K562 (cell line): ENCODE measurements at regions not wholly inside any gene's neighbourhood (a gene's known extent, or its start where the extent isn't known, plus 50 kb on each side); places are given as distances from the start of the nearest gene placed in this dataset.

Experiments
- ATAC-seq: fragments of 200-7000 bp; cut with Tn5 transposase; 3 replicates; pipeline ENCODE4 v1.9.1; 2020; ENCODE audit warnings: moderate library complexity
- BruUV-seq: library from RNA; stranded (reverse); fragments of 400-500 nt; replicated peaks from 2 replicates; lab custom pipeline; 2021; lab: Mats Ljungman, UMichigan
- CTCF ChIA-PET: fragments of 300-600 bp; formaldehyde crosslinking; extraction: SDS; loops from one replicate; lab custom pipeline; 2021; ENCODE audit warnings: low intra/inter-chr PET ratio; lab: Yijun Ruan, JAX
- POLR2A ChIA-PET: fragments of 300-600, 350-650 bp; sonication (Branson Sonifier 250); formaldehyde crosslinking; extraction: SDS; loops from one replicate; lab custom pipeline; 2021; ENCODE audit warnings: antibody characterized with exemption, inconsistent platforms; lab: Yijun Ruan, JAX
- DNase-seq, 4 experiments: peaks; one replicate each; pipeline versions ENCODE4 v3.0.0 to v3.0.0-alpha.2; 2011 to 2018; ENCODE audit warnings: low spot score in 3 of 4, mixed read lengths in 3 of 4; ENCODE audit errors: extremely low read depth in 1 of 4
- FAIRE-seq: peaks from 2 replicates; lab custom pipeline; 2011; peaks lifted over from hg19 to GRCh38; lab: Jason Lieb, UNC
- H2AFZ ChIP-seq: 2 replicates; pipeline ENCODE4 v1.6.0; 2011; ENCODE audit warnings: low read depth, low read length, control low read depth, inconsistent platforms
- H3K27ac ChIP-seq: fragments of 200-600 bp; 3 replicates; pipeline ENCODE4 v1.8.0; 2011; ENCODE audit warnings: low read depth, mild to moderate bottlenecking, control low read depth, inconsistent platforms, low read length, moderate library complexity, mixed read lengths; ENCODE audit errors: extremely low read depth
- H3K27me3 ChIP-seq, 2 experiments: fragments of 300-600 bp in 1 of 2; 2 replicates in 1 of 2; 3 replicates in 1 of 2; pipeline versions ENCODE4 v1.6.0 to v1.8.0; 2011; ENCODE audit warnings: inconsistent platforms in 2 of 2, low read length in 2 of 2, mild to moderate bottlenecking in 1 of 2, mixed read lengths in 1 of 2, moderate library complexity in 1 of 2; ENCODE audit not compliant: control insufficient read depth in 2 of 2, insufficient read depth in 2 of 2
- H3K36me3 ChIP-seq: fragments of 300-600 bp; 3 replicates; pipeline ENCODE4 v1.8.0; 2011; ENCODE audit warnings: mild to moderate bottlenecking, low read length, inconsistent platforms; ENCODE audit not compliant: control insufficient read depth, insufficient read depth
- H3K4me1 ChIP-seq, 2 experiments: fragments of 200-600 bp in 1 of 2; replicated peaks in 1 of 2; 2 replicates in 1 of 2; 3 replicates in 1 of 2; pipeline versions ENCODE4 v1.5.1 to v1.8.0; 2011; ENCODE audit warnings: inconsistent platforms in 2 of 2, low read length in 2 of 2, mild to moderate bottlenecking in 1 of 2, mixed read lengths in 1 of 2, moderate library complexity in 1 of 2; ENCODE audit not compliant: control insufficient read depth in 2 of 2, insufficient read depth in 2 of 2
- H3K4me2 ChIP-seq: 2 replicates; pipeline ENCODE4 v1.6.1; 2011; ENCODE audit warnings: low read length, control low read depth, inconsistent platforms, mixed read lengths; ENCODE audit not compliant: insufficient read depth
- H3K4me3 ChIP-seq: fragments of 200-600 bp; sonication (generic), shearing (Covaris generic); 2 replicates; pipeline ENCODE4 v1.5.1; 2016; ENCODE audit warnings: control low read depth, inconsistent platforms
- H3K79me2 ChIP-seq: fragments of 200-600 bp; 3 replicates; pipeline ENCODE4 v1.8.0; 2011; ENCODE audit warnings: low read length, inconsistent platforms; ENCODE audit not compliant: control insufficient read depth, insufficient read depth
- H3K9ac ChIP-seq, 2 experiments: 2 replicates each; pipeline versions ENCODE4 v1.6.0 to v1.6.1; 2011; ENCODE audit warnings: low read depth in 2 of 2, low read length in 2 of 2, control low read depth in 1 of 2, inconsistent platforms in 1 of 2, mild to moderate bottlenecking in 1 of 2, mixed read lengths in 1 of 2; ENCODE audit not compliant: insufficient read depth in 1 of 2
- H3K9me1 ChIP-seq: one replicate; pipeline ENCODE4 v1.6.0; 2011; ENCODE audit warnings: inconsistent platforms, mild to moderate bottlenecking, low read length, moderate library complexity; ENCODE audit not compliant: control insufficient read depth, insufficient read depth
- H3K9me3 ChIP-seq: replicated peaks from 2 replicates; pipeline ENCODE4 v1.5.1; 2011; ENCODE audit warnings: low read depth, low read length, inconsistent platforms; ENCODE audit not compliant: control insufficient read depth, insufficient read depth
- H4K20me1 ChIP-seq: replicated peaks from 2 replicates; pipeline ENCODE4 v1.6.1; 2011; ENCODE audit warnings: low read length, inconsistent platforms, mixed read lengths; ENCODE audit not compliant: control insufficient read depth, insufficient read depth
- AFF4 ChIP-seq: sonication (generic); formaldehyde crosslinking; IDR thresholded peaks from 2 replicates; pipeline ENCODE4 v1.8.0; 2023; ENCODE audit warnings: mild to moderate bottlenecking, missing genetic modification reagents
- FOXA3 ChIP-seq, 2 experiments: fragments of 450-650 bp in 1 of 2; sonication (generic) in 1 of 2; formaldehyde crosslinking; IDR thresholded peaks in 1 of 2; conservative IDR thresholded peaks in 1 of 2; 2 replicates each; pipeline versions ENCODE4 v1.4.0 to v1.8.0; 2020 to 2022; ENCODE audit warnings: mild to moderate bottlenecking in 2 of 2, missing genetic modification reagents in 1 of 2
- HDAC1 ChIP-seq, 2 experiments: fragments of 450-650 bp; IDR thresholded peaks; 2 replicates each; pipeline ENCODE4 v1.6.1; 2016 to 2017; ENCODE audit warnings: inconsistent platforms in 1 of 2, mild to moderate bottlenecking in 1 of 2, moderate library complexity in 1 of 2
- MCM3 ChIP-seq: fragments of 450-650 bp; IDR thresholded peaks from 2 replicates; pipeline ENCODE4 v1.6.1; 2016
- ZNF431 ChIP-seq: sonication (generic); formaldehyde crosslinking; IDR thresholded peaks from 2 replicates; pipeline ENCODE4 v1.8.0; 2022; ENCODE audit warnings: mild to moderate bottlenecking, missing genetic modification reagents
- WGBS: fragments of 100-300 bp; shearing (Covaris generic); methylation state at CpG from one replicate; pipeline ENCODE4 v1.1.6; 2016; ENCODE audit warnings: low coverage, mixed read lengths; ENCODE audit not compliant: insufficient coverage; ENCODE audit errors: missing lambda C conversion rate; 5-methylcytosine and 5-hydroxymethylcytosine counted together
- in situ Hi-C: fragments of 300-500 bp; cut with MboI; formaldehyde crosslinking; loops from 4 replicates; pipeline ENCODE4 v1.15.0; 2018; ENCODE audit warnings: inconsistent platforms, mixed read lengths
- intact Hi-C: fragments of 100-400 bp; cut with micrococcal nuclease; formaldehyde crosslinking; loops from 2 replicates; pipeline ENCODE4 v1.14.2; 2022

GRCh38 chr10:8435186-8436055 lies 380.9 kb downstream of the GATA3 start:
- Histone ChIP-seq H3K4me1 (no peaks in the 10 kb centered on the region), H4K20me1 (no peaks in the 10 kb centered on the region), H3K27me3 (no peaks in the 10 kb centered on the region), H3K9me1 (no peaks in the 10 kb centered on the region), H3K27ac (no peak overlapping the region), H3K4me3 (no peak overlapping the region), H3K9ac (no peak overlapping the region), H2AFZ (no peak overlapping the region), H3K4me2 (no peak overlapping the region), H3K79me2 (no peaks in the 10 kb centered on the region), H3K36me3 (no peaks in the 10 kb centered on the region), H3K9me3 (no peaks in the 10 kb centered on the region)
- BruUV-seq: no TSS peak
- no peak for TF ChIP-seq ZNF431 (CRISPR knock-in tag)
- TF ChIP-seq HDAC1 (IDR thresholded peaks at IDR 0.05): no peak
- no peak for TF ChIP-seq MCM3
- TF ChIP-seq AFF4 (CRISPR knock-in tag): no peak
- TF ChIP-seq FOXA3 (CRISPR knock-in tag; conservative IDR thresholded peaks at IDR 0.05 in 1 of 2, IDR thresholded peaks at IDR 0.05 in 1 of 2): no peak
- in situ Hi-C loops: no loop called here
- ChIA-PET CTCF (no interaction called here), POLR2A (interaction anchor here (0.7 kb wide), 1 partner anchor 41 kb away, joined by 3 read pairs; no protein-coding TSS in a partner anchor)
- WGBS: 2% methylated on average over 10 of the region's 10 CpGs
- intact Hi-C loops: no loop called here
- FAIRE-seq: no peak
- DNase-seq: no peak
- ATAC-seq: no peak
